Globus pallidus (tissue), 1 donor: ENCODE measurements at regions not wholly inside any gene's neighbourhood (a gene's known extent, or its start where the extent isn't known, plus 50 kb on each side); places are given as distances from the start of the nearest gene placed in this dataset.
"Not testable (repeated sequence)": the region's sequence is repeated elsewhere in the genome, so short reads cannot be mapped to it uniquely, and the experiment has no call there.

Experiments used
- DNase-seq: peaks from one replicate; pipeline ENCODE4 v3.0.0-alpha.2; 2015; ENCODE audit warnings: low spot score

DNA sequence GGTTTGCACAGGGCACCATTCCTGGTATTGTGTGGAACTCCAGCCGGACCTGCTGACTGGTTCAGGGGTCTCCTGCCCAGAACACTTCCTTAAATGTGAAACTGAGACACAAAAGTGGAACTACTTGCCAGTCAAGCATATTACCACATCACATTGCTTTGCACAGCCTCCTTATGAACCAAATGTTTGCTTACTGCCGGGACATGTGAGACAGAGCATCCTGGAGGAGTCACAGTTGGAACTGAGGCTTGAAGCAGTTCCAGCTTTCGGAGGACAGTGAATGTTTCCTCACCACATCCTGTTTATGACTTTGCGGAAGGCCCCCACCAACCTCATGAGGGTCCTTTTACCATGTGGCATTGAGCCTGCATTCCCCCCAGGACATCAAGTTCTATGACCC, 105.8 kb upstream of the ARHGAP42 start:
- DNase-seq, result no peak

DNA sequence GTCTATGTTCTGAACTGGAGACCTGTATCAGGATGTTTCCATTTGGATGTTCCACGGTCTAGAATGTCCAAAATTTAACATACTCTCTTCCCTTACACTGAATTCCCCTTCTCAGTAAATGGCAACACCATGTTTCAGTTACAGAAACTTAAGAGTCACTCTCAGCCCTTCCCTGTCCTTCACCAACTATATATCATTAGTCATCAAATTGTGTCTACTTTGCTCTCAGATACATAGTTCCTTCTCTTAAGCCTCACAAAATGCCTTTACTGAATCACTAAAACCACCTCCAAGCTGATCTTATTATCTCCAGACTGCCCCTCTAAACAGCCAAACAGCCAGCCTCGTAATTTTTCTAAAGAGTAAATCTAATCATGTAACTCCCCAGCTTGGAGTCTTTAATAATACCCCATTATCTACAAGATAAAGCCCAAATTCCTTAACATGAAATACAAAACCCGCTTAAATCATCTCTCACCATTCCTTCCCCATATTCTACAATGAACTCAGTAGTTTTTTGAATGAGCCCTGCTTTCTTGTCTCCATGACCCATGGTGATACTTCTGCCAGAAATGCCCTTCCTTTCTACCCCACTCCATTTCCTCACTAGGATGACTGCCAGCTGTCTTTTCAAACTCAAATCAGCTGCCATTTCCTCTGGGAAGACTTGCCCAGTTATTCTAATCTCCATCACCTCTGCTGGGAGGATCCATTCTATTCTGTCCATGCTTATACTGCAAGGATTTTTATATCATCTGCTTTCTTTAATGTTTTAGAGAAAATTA, 102.7 kb upstream of the ARHGAP42 start:
- no peak for DNase-seq

DNA sequence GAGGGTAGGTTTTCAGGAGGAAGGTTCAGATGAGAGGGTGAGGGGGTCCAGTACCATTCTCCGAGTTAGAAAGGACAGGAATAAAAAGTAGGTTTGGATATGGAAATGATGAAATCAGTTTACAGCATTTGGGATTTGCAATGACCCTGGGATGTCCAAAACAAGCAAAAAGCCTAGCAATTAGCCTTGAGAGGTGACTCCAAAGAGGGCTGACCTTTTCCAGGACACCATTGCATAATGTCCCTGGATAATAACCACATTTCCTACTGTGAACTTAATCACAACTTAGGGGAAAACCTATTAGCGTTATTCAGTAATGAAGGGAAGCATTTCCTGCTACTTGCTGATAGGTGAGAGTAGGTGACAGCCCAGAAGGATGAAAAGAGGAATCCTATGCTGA, 101.4 kb upstream of the ARHGAP42 start:
- DNase-seq, result no peak

DNA sequence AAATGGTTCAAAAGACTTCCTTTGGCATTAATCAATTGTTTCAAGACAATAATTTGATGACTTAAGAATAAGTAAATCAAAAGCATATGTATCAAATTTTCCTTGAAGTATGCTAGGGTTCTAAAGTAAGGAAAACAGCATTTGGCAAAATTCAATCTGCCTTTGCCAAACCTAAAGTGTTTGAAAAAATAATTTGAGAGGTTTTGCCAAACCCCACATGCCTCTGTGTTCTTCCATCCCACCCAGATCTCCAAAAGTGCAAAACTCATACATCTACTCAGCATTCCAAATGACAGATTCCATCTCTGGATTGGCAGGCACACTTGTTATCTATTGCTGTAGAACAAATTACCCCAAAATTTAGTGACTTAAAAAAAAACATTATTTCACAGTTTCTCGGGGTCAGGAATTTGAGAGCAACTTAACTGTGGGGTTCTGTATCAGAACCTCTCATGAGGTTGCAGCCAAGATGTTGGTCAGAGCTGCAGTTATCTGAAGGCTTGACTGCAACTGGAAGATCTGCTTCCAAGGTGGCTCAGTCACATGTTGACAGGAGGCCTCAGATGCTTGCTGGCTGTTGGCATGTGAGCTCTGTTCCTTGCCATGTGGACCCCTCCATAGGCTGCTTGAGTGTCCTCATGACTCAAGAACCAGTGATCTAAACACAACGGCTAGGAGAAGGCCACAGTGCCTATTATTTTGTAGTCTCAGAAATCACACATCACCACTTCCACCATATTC, 100.6 kb upstream of the ARHGAP42 start:
- no peak for DNase-seq

DNA sequence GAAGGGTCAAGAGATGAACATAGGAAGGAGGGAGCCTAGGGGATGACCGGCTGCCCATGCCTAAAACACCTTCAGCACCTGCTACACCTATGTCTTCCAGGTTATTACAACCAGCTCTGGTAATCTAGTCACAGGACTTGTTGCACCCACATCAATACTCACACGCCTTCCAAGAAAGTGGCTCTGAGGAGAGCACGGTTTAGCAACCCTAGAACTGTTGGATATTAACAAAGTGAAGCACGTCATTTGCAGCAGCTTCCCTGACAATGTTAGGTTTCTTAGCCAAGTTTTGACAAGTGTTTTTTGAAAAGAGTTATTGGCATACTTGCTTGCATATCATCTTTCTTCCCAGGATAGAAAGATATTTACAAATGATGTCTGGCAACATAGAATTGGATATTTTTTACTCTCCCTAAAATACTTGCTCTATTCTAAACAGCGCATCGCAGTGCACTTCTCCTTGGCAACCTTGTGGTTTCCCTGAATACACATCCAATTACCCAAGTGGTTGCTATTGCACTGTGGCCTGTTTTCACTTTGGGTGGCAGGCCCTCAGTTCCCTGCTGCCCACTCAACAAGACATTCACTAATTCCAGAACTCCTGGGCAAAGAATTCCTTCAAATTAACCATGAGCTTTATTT, 94.3 kb upstream of the ARHGAP42 start:
- no peak for DNase-seq

DNA sequence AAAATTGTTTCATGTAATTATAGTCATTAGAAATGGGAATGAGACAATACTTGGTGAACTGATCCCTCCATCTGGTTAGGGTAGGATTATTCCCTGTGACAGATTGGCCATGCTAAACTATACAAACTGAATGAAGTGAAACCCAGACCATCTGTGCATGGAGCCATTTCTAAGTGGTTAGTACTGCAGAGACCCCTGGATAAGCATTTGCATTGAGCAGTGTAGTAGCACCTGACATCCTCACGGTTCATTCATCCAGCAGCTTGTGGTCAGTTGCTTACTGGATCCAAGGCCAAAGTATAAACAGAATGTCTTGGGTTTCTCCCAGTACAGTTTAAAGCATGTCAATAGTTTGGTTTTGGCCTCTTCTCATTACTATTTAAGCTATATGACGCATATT, 93.8 kb upstream of the ARHGAP42 start:
- no peak for DNase-seq

DNA sequence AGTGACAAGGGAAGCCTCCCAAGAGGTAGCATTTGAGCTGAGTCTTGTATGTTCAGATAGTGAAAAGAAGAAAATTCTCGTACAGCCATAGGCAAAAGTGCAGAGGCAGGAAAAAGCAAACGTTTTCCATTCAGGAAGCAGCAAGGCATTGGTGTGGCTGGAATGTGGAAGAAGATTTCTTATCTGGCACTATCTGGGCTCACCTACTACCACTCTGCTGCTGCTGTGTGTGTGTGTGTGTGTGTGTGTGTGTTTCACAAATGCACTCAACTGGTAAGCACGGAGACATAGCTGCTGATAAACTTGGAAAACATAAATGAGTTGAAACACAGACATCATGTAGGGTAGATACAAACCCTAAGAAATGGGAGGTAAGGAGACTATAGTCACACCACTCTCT, 92.8 kb upstream of the ARHGAP42 start:
- DNase-seq, result no peak

DNA sequence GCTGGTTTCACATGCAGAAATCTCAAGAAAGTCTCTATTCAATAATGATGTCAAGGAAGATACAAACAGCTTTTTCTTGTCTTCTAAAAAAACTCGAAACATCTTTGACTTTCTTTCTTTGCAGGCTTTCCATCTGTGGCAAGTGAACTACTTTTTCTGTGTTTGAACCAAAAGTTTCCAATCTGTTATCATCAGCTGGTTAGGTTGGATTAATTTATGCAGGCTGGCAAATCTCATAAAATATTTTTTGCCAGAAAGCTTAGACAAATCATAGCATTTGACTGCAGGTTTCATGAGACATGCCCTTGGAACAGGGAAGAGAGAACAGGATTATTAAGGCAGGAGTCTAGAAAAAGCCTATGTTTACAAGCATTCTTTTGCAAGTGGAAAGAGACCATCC, 86.1 kb upstream of the ARHGAP42 start:
- no peak for DNase-seq

DNA sequence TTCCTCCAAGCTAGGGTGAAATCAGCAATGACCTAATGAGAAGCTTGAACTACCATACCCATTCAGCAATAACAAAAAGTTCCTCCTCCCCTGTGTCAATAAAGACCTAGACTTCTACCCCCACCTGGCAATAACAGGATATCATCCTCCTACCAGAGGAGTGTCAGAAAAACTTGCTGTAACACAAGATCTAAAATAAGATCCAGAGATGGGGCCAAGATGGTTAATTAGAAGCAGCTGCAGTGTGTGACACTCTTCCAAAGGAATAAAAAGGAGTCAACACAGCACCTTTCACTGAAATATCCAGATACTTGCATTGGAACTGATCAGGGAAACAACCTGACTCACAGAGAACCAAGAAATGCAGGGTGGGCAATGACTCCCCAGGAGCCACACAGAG, 84.4 kb upstream of the ARHGAP42 start:
- DNase-seq, result no peak

DNA sequence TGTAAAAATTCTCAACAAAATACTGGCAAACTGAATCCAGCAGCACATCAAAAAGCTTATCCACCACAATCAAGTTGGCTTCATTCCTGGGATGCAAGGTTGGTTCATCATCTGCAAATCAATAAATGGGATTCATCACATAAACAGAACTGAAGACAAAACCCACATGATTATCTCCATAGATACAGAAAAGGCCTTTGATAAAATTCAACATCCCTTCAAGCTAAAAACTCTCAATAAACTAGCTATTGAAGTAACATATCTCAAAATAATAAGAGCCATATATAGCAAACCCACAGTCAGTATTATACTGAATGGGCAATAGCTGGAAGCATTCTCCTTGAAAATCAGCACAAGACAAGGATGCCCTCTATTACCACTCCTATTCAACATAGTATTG, 79.3 kb upstream of the ARHGAP42 start:
- not testable (repeated sequence) for DNase-seq

DNA sequence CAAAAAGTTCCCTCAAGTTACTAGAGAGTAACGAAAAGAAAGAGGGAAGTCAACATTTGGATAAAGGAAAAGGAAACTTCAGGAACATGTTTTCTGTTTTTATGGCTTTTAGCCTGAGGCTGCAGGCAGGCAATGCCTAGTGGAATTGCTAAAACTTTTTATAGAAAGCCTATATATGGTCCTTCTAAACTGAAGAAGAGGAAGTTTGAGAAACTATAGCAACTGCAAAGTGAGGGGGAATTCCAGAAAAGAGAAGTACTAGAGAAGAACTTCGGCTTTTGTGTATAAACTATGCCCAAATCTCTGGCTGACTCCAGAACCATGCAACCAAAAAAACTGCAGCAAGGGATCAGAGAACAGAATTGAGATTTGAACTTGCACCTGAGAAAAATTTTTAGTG, 74.3 kb upstream of the ARHGAP42 start:
- DNase-seq, result peak; percentile 30

DNA sequence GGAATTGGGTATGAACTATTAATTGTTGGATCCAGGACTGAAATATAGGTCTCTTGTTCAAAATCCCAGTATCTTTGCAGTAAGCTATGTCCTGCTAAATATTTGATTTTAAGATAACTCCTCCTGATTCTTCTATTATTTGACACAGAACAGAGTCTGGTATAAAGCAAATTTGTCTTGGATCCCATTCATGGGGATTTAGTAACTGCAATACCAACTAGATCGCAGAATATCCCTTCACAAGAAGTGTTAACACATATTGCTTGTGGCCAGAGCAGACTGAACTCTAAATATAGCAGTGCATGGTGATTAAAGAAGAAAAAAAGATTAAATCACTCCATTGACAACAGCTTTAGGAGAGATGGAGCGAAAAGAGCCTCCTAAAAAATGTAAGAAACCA, 68.2 kb upstream of the ARHGAP42 start:
- no peak for DNase-seq

DNA sequence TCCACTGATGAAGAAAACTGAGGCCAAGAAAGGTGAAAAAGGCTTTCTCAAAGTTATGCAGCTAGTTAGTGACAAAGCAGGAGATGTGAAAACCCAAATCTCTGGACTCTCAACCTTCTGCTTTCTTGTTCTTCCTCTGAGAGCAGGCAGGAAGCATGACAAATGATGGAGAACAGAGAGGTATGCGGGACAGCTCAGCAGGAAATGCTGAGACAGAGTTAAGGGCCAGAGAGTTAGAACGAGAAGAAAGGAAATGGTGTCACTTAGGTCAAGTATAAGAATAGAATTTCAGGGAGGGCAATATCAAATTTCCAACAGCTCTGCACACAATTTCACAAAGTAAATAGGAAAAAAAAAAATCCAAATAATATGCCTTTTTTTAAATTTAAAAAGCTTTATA, 67.6 kb upstream of the ARHGAP42 start:
- DNase-seq, result no peak

DNA sequence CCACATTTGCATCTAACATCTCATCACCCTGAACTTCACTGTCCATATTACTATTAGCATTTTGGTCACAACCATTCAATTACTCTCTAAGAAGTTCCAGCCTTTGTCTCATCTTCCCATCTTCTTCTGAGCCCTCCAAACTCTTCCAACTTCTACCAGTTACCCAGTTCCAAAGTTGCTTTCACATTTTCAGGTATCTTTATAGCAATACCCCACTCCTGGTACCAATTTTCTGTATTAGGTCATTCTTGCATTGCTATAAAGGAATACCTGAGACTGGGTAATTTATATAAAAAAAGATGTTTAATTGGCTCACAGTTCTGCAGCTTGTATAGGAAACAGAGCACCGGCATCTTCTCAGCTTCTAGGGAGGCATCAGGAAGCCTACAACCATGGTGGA, 64.7 kb upstream of the ARHGAP42 start:
- DNase-seq, result no peak

DNA sequence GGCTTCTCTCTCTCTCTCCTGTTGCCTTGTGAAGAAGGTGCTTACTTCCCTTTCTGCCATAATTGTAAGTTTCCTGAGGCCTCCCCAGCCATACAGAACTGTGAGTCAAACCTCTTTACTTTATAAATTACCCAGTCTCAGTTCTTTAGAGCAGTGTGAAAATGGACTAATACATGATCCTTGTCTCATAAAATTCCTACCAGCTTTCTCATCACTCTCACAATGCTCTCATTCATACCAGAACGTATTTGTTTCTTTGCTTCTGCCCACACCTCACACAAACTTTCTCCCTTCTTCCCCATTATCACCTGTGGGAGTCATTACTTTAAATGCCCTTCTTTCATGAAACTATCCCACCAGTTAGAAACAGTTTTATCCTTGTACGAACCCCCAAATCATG, 62.7 kb upstream of the ARHGAP42 start:
- DNase-seq, result no peak

DNA sequence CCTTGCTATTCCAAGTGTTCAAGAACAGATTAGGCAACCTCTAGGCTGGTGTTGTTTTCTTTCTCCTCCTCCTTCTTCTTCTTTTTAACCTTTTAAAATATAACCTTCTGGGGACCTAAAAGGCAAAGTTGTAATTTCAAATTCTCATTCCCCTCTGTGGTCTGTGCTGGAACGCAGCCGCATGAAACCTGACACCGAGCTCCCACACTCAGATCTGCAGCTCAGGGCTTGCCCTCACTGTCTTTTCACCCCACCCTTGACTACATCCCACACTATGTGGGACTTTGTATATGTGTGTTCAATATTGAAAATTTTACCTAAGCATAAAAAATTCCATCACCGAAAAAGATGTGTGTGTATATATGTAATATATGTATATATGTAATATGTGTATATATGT, 62.0 kb upstream of the ARHGAP42 start:
- DNase-seq, result no peak

DNA sequence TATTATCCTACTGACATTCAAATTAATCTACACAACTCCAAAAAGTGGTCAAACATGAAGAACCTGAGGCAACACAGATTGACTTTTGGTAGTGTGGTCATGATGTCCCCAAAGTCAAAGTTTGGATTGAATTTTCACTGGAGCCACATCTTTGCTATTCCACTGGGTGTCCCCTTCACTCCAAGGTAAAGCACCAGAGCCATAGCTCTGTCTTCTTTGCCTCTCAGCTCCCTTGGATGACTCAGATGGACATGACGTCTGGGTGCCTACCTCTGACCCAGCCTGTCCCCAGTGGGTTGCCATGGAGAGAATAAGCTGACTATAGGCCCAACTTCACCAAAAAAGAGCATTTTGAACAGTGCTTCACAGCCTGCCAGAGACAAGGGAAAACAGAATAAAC, 57.4 kb upstream of the ARHGAP42 start:
- DNase-seq, result peak; percentile 3

DNA sequence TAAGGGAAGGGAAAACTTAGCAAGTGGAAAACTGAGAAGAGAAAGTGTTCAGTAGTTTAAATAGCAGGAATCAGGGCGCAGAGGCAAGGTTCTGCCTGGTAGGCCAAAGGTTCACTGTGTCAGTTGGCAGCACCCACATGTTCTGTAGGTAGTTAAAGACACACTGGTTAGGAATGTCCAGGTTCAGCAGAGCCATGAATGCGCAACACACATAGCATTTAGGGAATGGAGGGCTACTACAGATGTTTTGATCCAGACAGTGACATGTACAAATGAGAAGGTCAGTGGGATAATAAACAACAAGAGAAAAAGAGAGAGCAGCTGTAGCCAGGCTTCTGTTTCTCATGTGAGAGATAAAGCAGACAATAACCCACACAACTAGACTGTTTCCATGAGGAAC, 56.2 kb upstream of the ARHGAP42 start:
- no peak for DNase-seq

DNA sequence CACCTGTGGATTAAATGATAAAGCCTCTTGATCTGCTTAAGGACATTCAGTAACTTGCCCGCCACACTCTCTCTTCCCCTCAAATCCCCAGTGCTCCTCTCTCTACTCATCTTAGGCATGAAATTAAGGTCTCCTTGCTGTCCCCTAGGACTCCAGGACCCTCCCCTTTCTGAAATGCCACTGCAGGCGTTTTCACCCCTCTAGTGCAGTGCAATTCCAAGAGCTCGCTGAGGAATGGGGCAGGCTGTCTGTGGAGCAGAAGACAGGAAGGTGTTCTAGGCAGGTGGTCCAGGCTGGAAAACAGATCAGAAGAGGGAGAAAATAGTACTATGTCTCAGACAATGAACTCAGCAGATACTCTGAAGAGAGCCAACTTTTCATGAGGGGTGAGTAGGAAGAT, 55.8 kb upstream of the ARHGAP42 start:
- no peak for DNase-seq

DNA sequence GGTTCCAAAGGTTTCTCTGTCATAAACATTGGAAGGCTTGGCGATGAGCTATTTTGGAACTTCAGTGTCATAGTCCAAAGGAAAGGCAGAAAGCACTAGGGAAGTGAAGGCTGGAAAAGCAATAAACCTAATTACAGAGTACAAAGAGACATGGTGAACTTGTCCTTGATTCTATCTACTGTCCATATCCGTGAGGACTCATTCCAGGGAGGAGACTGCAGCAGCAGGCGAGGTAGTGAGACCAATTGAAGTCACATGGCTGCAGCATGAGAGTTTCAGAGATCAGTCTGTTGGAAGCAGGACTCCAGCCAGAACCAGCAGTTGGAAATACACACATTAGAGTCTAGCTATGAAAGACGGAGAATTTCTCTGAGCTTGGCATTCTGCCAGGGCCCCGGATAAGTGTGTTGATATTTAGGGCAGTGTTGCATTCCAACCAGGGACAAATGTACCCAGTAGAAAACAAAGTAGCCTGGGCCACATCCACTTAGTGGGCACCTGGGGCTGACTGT, 54.1 kb upstream of the ARHGAP42 start:
- DNase-seq, result peak; percentile 9

DNA sequence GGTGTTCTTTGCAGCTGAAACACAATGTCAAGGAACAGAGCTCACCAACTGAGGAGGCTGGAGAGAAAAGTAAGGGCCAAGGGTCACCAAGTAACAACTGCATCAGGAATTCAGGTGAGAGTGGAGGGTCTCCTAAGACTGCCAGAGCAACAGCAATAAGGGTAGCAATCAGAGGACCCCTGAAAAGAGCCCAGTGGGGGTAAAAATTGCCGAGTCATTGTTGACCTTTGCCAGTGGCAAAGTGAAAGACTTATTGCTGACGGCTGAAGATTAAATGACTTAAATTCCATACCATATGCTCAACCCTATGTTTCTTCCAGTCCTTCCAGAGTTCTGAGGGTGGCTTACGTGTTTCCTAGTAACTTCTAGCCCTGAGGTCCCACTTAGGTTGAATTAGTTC, 51.9 kb upstream of the ARHGAP42 start:
- no peak for DNase-seq

DNA sequence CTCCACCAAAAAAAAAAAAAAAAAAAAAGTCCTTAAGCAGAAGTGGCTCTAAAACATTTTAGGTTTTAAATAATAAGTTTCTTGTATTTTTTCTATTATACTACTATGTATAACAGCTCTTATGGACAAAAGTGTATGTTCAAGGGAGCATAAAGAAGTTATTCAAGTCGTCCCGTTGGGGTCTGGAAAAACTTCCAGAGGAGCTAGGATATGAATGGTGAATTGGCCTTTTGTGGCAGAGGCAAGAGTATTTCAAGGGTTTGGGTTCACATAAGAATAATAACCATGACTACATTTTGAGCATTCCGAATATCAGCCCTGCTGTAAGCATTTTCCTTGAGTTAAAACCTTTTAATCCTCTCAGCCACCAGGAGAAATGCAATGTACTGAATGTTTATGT, 50.6 kb upstream of the ARHGAP42 start:
- no peak for DNase-seq
